Hematopoietic multipotent progenitor cell treated with erythropoietin and hydrocortisone succinate and interleukin-3 and kit ligand, for 6 days (in vitro differentiated cells): ENCODE measurements at regions not wholly inside any gene's neighbourhood (a gene's known extent, or its start where the extent isn't known, plus 50 kb on each side); places are given as distances from the start of the nearest gene placed in this dataset.
"Not testable (repeated sequence)": the region's sequence is repeated elsewhere in the genome, so short reads cannot be mapped to it uniquely, and the experiment has no call there.

Experiments used
- DNase-seq: peaks from one replicate; pipeline ENCODE4 v3.0.0-alpha.2; 2015

DNA sequence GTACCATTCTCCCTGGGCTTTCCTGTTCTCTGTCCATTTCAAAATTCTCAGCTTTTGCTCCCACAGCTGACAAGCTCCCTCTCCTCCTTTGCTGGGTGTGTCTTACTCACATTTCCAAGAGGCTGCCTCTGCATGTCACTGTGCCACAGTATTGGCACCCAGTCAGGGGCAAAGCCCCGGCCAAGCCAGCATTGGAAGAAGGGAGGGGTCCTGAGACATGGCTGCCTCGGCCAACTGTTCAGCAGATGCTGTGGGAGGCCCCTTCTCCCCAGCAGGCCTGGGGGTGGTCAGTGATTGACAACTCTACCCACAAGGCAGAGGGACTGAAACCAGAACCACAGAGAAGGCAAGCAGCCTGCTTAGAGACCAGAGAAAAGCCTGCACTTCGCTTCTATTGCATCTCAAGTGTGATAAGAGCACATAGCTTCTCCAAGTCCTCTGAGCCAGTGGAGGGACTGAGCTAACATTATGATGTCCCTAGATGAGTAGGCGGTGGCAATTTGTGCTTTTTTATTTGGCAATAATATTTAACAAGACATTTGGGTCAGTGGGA, 294.1 kb downstream of the SIPA1L2 start:
- DNase-seq: no peak

- no peak for DNase-seq
These were observed 294.7 kb downstream of the SIPA1L2 start for GRCh38 chr1:232335261-232335660.

GRCh38 chr1:232334811-232335210, 295.1 kb downstream of the SIPA1L2 start:
- DNase-seq: no peak

- no peak for DNase-seq
These were observed 295.7 kb downstream of the SIPA1L2 start for GRCh38 chr1:232334246-232334645.

GRCh38 chr1:232333419-232333767, 296.5 kb downstream of the SIPA1L2 start:
- DNase-seq: no peak

DNA sequence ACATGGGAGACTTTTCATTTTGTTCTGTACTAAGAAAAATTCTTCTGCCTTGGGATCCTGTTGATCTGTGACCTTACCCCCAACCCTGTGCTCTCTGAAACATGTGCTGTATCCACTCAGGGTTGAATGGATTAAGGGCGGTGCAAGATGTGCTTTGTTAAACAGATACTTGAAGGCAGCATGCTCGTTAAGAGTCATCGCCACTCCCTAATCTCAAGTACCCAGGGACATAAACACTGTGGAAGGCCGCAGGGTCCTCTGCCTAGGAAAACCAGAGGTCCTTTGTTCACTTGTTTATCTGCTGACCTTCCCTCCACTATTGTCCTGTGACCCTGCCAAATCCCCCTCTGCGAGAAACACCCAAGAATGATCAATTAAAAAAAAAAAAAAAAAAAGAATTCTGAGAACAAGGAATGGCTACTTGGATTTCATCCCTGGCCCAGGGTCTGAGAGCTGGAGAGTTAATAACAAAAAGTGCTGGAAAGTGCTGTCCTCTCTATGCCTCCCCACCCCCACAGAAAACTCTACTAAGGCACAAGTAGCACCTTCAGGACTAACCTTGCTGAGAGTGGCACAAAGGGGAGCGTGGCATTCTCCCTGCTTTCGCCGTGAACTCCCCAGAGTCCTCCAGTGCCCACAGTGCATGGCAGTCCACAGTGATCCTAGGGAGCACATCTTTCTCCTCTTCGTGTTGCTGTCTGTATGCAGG, 297.1 kb downstream of the SIPA1L2 start:
- DNase-seq: not testable (repeated sequence)

GRCh38 chr1:232329103-232329813, 300.7 kb downstream of the SIPA1L2 start:
- no peak for DNase-seq

- DNase-seq: peak; percentile 24
These were observed 301.3 kb downstream of the SIPA1L2 start for GRCh38 chr1:232328486-232329102.

DNA sequence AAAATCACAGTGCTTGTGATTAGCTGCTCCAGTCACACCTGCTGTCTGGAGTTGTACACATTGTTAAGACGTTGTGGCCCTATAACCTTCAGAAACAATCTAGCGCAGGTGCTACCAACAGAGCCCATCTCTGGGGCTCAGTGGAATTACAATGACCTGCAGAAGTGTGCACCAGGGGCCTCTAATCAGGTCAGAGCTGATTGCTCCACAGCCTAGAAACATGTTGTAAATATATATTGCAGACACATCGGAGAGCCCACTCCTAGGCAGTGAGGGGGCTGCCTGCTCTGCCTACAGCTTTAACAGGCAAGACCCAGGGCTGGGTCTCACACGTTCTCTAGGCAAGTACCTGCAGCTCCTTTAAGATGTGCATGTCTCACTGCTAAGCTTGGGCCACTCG, 302.0 kb downstream of the SIPA1L2 start:
- no peak for DNase-seq

- DNase-seq: no peak
These were observed 302.7 kb downstream of the SIPA1L2 start for GRCh38 chr1:232327269-232327668.

DNA sequence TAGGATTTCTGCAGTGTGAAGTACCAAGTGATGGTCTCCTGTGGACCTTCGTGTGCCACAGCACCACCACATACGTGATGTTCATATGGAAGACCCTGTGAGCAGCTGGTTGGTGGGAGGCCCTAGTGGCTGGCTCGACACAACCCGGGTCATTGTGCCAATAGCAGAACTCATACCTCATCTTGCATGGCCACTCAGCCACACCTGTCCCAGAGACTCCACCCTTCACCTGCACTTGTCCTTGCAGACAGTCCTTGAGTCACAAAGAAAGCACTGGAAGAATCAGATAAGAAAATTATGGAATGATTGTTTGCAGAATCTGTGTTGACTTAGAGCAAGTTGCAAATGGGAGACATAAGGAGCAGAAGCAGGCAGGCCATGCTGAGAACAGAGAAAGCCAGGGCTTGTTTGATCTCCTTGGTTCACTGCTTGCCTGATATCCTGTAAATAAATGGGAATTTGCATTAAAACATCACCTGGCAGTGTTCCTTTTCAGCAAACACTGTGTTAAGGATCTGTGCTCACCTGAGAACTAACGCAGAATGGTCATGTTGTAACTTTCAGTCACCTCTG, 307.7 kb downstream of the SIPA1L2 start:
- no peak for DNase-seq

GRCh38 chr1:232319518-232320210, 310.3 kb downstream of the SIPA1L2 start:
- DNase-seq: no peak

DNA sequence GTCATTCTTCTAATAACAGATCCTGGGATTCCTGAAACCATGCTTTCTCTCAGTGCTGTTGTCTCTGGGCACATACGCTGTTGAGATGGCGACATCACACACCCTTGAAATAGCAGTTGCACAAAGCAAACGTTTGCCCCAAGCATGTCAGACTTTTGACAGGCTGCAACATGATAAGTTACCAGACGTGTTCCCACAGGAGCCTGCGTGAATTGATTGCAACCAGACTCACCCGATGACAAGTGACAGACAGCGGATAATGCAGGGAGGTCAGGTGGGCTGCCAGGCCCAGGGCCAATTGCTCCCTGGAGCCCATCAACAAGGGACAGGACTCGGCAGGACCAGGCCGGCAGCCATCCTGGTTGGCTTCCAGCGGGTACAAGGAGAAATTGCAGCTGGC, 310.9 kb downstream of the SIPA1L2 start:
- no peak for DNase-seq

GRCh38 chr1:232318143-232318542, 311.8 kb downstream of the SIPA1L2 start:
- DNase-seq: no peak

- DNase-seq: no peak
These were observed 312.6 kb downstream of the SIPA1L2 start for GRCh38 chr1:232317350-232317749.

- no peak for DNase-seq
These were observed 313.1 kb downstream of the SIPA1L2 start for GRCh38 chr1:232316864-232317263.

- not testable (repeated sequence) for DNase-seq
These were observed 316.1 kb downstream of the SIPA1L2 start for GRCh38 chr1:232313876-232314275.

DNA sequence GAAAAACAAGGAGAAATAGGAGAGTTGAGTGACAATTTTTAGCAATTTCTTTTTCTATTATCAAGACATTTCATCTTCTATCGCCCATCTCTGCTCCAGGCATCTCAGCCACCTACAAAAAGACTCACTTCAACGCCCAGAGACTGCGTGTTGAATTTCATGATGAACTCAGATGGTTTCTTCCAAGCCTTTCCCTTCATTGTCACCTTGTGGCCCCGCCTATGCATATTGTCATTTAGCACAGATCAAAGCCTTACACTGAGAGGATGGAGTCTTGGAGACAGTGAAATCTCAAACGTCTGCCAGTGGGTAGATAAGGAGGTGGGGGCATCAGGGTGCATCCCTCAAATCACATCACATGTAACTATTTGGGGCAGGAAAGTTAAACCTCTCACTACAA, 319.4 kb downstream of the SIPA1L2 start:
- no peak for DNase-seq

- no peak for DNase-seq
These were observed 321.3 kb downstream of the SIPA1L2 start for GRCh38 chr1:232308616-232309015.

DNA sequence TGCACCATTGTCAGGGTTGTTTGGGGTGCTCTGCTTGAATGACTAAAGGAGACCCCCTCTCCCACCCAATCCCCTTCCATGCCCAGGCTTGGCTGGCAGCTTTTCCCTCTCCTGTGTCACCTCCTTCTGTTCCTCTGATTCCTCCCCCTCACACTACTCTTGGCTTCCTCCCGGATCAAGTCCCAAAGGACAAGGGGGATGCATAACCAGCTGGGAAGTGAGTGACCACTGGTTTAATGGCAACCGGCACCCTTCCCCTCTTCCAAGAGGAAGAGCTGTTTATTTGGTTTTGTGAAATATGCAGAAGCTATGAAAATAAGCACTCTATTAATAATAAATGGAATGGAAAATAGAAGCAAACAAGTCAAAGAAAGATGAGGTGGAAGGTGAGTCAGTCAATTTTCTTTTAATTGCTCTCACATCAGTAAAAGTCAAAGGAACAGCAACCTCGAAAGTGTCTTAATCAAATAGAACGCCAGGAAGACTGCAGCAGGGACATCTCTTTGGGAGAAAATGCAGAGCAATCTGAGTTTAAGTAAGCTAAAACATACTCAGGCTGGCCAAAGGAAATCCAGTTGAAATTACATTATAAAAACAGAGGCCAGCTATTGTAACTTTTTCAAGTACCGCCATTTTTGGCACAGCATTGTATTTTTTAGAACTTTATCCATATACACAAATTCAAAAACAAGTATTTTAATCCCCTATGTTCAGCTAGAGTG, 322.5 kb downstream of the SIPA1L2 start:
- DNase-seq: no peak

- no peak for DNase-seq
These were observed 323.5 kb downstream of the SIPA1L2 start for GRCh38 chr1:232306269-232306961.

- DNase-seq: no peak
These were observed 324.9 kb downstream of the SIPA1L2 start for GRCh38 chr1:232305050-232305449.
